ENCODE measurements at regions not wholly inside any gene's neighbourhood (a gene's known extent, or its start where the extent isn't known, plus 50 kb on each side); places are given as distances from the start of the nearest gene placed in this dataset.
"Not testable (repeated sequence)": the region's sequence is repeated elsewhere in the genome, so short reads cannot be mapped to it uniquely, and the experiment has no call there.

GRCh38 chr10:10712155-10712704 is 305.4 kb upstream of the CELF2 start:
- DNase-seq (ENCODE audit: low read depth): no peak

- no peak for DNase-seq (ENCODE audit: low read depth)
Observed at GRCh38 chr10:10714327-10714726, 303.3 kb upstream of the CELF2 start.

GRCh38 chr10:10716972-10717371 is 300.7 kb upstream of the CELF2 start:
- no peak for DNase-seq (ENCODE audit: low read depth)

GRCh38 chr10:10722422-10722821 is 295.2 kb upstream of the CELF2 start:
- DNase-seq (ENCODE audit: low read depth): no peak

GRCh38 chr10:10725196-10725595 is 292.5 kb upstream of the CELF2 start:
- DNase-seq (ENCODE audit: low read depth): no peak

- no peak for DNase-seq (ENCODE audit: low read depth)
Observed at GRCh38 chr10:10726101-10726500, 291.6 kb upstream of the CELF2 start.

GRCh38 chr10:10727411-10727810 is 290.3 kb upstream of the CELF2 start:
- not testable (repeated sequence) for DNase-seq (ENCODE audit: low read depth)

- DNase-seq (ENCODE audit: low read depth): no peak
Observed at GRCh38 chr10:10727812-10728211, 289.9 kb upstream of the CELF2 start.

GRCh38 chr10:10730471-10731043 is 287.1 kb upstream of the CELF2 start:
- DNase-seq (ENCODE audit: low read depth): no peak

- DNase-seq (ENCODE audit: low read depth): no peak
Observed at GRCh38 chr10:10731366-10731765, 286.3 kb upstream of the CELF2 start.

GRCh38 chr10:10734356-10735064 is 283.2 kb upstream of the CELF2 start:
- no peak for DNase-seq (ENCODE audit: low read depth)

- DNase-seq (ENCODE audit: low read depth): no peak
Observed at GRCh38 chr10:10745291-10745690, 272.4 kb upstream of the CELF2 start.

- DNase-seq (ENCODE audit: low read depth): no peak
Observed at GRCh38 chr10:10755490-10755889, 262.2 kb upstream of the CELF2 start.

GRCh38 chr10:10758306-10758705 is 259.4 kb upstream of the CELF2 start:
- peak; percentile 6 for DNase-seq (ENCODE audit: low read depth)

- DNase-seq (ENCODE audit: low read depth): not testable (repeated sequence)
Observed at GRCh38 chr10:10759806-10760205, 257.9 kb upstream of the CELF2 start.

GRCh38 chr10:10765017-10765416 is 252.7 kb upstream of the CELF2 start:
- DNase-seq (ENCODE audit: low read depth): no peak

- DNase-seq (ENCODE audit: low read depth): no peak
Observed at GRCh38 chr10:10772411-10772810, 245.3 kb upstream of the CELF2 start.

- DNase-seq (ENCODE audit: low read depth): no peak
Observed at GRCh38 chr10:10772874-10773508, 244.7 kb upstream of the CELF2 start.

GRCh38 chr10:10774416-10774815 is 243.3 kb upstream of the CELF2 start:
- no peak for DNase-seq (ENCODE audit: low read depth)

GRCh38 chr10:10776363-10776762 is 241.3 kb upstream of the CELF2 start:
- no peak for DNase-seq (ENCODE audit: low read depth)

GRCh38 chr10:10777279-10777678 is 240.4 kb upstream of the CELF2 start:
- no peak for DNase-seq (ENCODE audit: low read depth)

- no peak for DNase-seq (ENCODE audit: low read depth)
Observed at GRCh38 chr10:10777723-10778122, 239.9 kb upstream of the CELF2 start.

- DNase-seq (ENCODE audit: low read depth): peak; percentile 24
Observed at GRCh38 chr10:10778959-10779358, 238.7 kb upstream of the CELF2 start.
